ENCODE measurements at regions not wholly inside any gene's neighbourhood (a gene's known extent, or its start where the extent isn't known, plus 50 kb on each side); places are given as distances from the start of the nearest gene placed in this dataset.

GRCh38 chr17:77585142-77585860 is 373.2 kb upstream of the TNRC6C start:
- no peak for DNase-seq

- no peak for DNase-seq
Observed at GRCh38 chr17:77590951-77591735, 367.4 kb upstream of the TNRC6C start.

GRCh38 chr17:77592106-77592865 is 366.2 kb upstream of the TNRC6C start:
- DNase-seq = no peak

- DNase-seq = no peak
Observed at GRCh38 chr17:77593081-77593480, 365.4 kb upstream of the TNRC6C start.

- no peak for DNase-seq
Observed at GRCh38 chr17:77594416-77595209, 363.9 kb upstream of the TNRC6C start.

- DNase-seq = no peak
Observed at GRCh38 chr17:77596491-77597417, 361.7 kb upstream of the TNRC6C start.

GRCh38 chr17:77597418-77598240 is 360.9 kb upstream of the TNRC6C start:
- no peak for DNase-seq

GRCh38 chr17:77598241-77598620 is 360.3 kb upstream of the TNRC6C start:
- DNase-seq = no peak

- DNase-seq = no peak
Observed at GRCh38 chr17:77599699-77600098, 358.8 kb upstream of the TNRC6C start.

- no peak for DNase-seq
Observed at GRCh38 chr17:77600346-77600745, 358.2 kb upstream of the TNRC6C start.

- DNase-seq = no peak
Observed at GRCh38 chr17:77601054-77601979, 357.2 kb upstream of the TNRC6C start.

GRCh38 chr17:77602062-77602746 is 356.3 kb upstream of the TNRC6C start:
- DNase-seq = no peak

- DNase-seq = no peak
Observed at GRCh38 chr17:77602883-77603640, 355.4 kb upstream of the TNRC6C start.

GRCh38 chr17:77604301-77604972 is 354.1 kb upstream of the TNRC6C start:
- DNase-seq = no peak

- DNase-seq = no peak
Observed at GRCh38 chr17:77604973-77605313, 353.6 kb upstream of the TNRC6C start.

GRCh38 chr17:77606146-77606864 is 352.2 kb upstream of the TNRC6C start:
- no peak for DNase-seq

- DNase-seq = no peak
Observed at GRCh38 chr17:77606865-77607210, 351.7 kb upstream of the TNRC6C start.
